Left kidney (tissue), 1 donor: ENCODE measurements at regions not wholly inside any gene's neighbourhood (a gene's known extent, or its start where the extent isn't known, plus 50 kb on each side); places are given as distances from the start of the nearest gene placed in this dataset.

ENCODE experiments used
- DNase-seq: peaks from one replicate; pipeline ENCODE4 v3.0.0-alpha.2; 2013

DNA sequence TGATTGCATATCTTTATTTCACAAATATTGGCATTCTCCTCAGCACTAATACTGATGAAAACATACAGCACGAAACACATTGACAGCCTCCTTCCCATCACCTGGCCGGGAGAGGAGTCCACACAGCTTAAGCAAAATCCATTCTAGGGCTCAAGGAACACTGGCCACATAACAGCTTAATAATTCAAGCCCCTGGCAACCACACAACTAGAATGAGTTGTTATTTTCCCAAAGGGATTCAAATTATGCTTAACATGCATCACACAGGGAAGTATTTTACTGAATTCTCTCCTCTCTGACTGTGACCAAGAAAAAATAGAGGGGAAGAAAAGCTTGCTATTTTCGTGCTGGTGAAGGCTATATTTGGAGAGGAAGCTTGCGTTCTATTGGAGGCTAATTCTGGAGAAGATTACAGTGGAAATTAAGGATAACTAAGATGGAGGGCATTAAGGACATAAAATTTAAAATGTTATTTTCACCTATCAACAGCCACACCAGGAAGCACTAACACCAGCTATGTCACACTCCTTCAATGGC lies 198.5 kb downstream of the ADGRG6 start:
- no peak for DNase-seq

DNA sequence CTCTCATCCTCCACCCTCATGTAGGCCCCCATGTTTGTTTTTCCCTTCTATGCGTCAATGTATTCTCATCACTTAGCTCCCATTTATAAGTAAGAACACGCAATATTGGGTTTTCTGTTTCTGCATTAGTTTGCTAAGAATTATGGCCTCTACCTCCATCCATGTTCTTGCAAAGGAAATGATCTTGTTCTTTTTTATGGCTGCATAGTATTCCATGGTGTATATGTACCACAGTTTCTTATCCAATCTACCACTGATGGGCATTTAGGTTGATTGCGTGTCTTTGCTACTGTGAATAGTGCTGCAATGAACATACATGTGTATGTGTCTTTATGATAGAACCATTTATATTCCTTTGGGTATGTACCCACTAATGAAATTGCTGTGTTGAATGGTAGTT lies 200.0 kb downstream of the ADGRG6 start:
- DNase-seq = no peak

DNA sequence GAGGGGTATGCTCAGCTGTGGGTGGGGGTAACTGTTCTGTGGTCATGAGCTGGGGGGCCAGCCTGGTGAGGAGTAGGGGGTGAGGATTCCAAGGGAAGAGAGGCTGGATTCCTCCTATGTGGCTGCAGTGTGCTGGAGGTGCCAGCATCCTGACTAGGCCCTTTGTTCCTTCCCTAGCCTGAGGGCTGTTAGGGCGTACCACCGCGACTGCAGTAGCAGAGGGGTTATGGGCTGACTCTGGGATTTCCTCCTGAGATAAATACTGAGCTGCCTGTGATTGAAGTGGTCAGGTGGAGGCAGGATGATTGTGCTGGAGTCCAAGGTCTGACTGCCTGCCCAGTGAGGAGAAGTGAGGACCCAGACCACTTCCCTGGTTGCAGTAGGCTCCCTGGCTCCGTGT lies 205.3 kb downstream of the ADGRG6 start:
- no peak for DNase-seq

DNA sequence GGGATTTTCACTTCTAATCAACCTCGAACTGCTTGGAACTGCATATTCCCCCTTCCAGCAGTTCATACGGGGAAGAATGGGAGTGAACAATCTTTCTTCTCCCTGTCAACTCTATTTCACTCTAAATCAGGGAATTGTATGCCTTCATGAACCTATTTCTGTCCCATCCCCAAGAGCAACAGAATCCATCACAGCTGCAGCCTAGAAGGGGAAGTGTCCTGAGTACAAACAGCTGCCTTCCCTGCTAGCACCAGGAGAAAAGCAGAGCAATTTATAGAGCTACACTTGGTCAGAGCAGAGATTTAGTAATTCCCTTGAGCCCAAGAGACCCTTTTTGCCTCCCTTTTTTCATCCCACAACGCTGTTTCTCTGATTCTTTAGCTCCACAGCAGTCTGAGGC lies 208.4 kb downstream of the ADGRG6 start:
- DNase-seq = no peak

DNA sequence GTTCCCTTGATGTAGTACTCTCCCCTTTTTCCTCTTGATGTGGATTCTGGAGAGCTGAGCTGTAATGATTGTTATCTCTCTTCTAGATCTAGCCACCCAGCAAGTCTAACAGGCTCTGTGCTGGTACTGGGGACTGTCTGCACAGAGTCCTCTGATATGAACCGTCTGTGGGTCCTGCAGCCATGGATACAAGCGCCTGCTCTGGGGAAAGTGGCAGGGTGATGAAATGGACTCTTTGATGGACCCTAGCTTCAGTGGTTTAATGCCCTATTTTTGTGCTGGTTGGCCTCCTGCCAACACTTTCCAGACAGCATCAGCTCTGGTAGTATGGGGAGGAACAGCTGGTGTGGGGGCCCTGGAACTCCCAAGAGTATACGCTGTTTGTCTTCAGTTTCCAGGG lies 216.3 kb downstream of the ADGRG6 start:
- no peak for DNase-seq

DNA sequence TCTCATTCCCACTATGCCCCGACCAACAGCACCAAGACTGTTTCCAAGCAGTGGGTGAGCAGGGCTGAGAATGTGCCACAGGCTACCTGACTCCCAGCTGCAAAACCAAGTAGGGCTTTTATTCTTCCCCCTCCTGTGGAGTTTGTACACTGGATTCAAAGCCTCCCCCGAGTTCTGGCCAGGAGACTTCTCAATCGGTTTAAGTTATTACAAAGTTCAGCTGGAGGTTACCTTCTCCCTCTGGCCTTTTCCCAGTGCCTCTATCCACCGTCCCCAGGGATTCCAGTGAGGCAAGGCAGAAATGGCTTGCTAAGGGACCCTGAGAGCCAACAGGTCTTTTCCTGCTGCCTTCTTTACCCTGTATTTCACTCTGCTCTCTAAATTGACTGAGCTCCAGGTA lies 217.0 kb downstream of the ADGRG6 start:
- no peak for DNase-seq

DNA sequence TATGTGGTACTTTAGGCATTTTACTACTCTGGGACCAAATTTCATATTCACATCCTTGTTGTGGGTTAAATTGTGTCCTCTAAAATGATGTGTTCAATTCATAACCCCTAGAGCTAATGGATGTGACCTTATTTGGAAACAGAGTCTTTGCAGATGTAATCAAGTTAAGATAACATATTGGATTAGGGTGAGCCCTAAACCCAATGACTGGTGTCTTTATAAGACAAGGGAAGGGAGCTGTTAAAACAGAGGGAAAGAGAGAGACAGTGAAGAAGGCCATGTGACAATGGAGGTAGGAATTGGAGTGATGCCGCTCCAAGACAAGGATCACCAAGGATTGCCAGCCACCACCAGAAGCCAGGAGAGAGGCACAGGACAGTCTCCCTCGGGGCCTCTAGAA lies 220.0 kb downstream of the ADGRG6 start:
- DNase-seq = no peak

DNA sequence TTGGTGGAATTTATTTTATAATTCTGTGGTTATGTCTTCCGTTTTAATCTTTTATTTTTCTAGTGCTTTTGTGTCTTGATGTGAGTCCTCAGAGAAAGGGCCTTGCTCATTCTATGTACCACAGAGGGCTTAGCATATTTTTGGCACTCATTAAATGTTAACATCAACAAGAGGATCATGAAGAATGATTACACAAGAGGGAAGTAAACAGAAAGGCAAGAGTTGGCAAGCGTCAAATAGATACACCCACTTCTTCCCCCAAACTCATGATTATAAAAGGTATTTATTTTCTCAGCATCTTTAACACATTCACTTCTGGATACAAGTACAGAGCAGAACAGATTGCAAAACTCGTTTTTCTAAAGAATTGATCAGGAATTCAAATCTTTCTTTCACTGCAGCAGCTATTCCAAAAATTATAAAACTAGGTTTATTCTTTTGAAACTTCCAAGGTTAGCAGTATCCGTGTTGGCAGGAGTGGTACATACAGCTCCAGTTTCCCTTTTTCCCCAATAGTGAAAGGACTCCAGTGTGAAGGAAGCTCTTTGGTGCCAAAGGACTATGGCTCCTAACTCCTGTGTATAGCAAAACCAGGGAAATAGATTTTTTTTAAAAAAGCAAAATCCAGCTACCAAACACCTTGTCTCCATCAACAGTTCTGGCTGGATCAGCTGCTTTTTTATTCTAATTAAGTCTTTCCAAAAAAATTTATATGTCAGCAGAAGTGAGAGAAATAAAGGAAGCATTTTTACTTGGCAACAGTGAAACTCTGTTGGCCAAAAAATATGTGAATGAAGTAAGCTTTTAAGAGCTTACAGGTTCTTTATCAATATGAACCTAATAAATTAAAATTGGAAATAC lies 221.9 kb downstream of the ADGRG6 start:
- no peak for DNase-seq

DNA sequence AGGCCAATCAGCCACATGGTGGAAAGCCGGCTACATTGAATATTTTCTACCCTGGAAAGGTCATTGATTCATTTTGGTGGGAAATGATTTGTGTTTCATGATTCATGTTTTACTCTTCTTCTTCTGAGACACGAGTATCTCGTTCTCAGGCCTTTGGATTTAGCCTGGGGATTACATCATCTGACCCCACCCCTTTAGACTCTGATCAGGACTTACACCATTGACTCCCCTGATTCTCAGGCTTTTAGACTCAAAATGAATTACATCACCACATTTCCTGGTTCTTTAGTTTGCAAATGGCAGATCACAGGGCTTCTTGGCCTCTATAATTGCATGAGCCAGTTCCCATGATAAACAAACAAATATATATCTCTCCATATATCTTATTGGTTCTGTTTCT lies 228.8 kb downstream of the ADGRG6 start:
- DNase-seq = no peak

DNA sequence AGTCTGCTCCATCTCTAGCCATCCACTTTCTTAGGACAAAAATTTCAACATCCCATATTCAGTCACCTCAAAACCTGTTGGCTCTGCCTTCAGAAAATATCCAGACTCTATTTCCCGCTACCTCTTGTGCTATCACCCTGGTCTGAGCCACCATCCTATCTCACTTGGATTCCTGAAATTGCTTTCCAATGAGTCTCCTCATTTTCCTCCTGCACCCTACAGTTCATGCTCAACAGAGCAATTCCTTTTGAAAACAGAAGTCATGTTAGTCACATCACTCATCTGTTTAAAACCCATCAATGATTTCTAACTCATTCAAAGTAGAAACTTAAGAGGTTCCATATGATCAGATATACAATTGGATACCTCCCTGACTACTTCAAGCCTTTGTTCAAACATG lies 229.9 kb downstream of the ADGRG6 start:
- DNase-seq = no peak

DNA sequence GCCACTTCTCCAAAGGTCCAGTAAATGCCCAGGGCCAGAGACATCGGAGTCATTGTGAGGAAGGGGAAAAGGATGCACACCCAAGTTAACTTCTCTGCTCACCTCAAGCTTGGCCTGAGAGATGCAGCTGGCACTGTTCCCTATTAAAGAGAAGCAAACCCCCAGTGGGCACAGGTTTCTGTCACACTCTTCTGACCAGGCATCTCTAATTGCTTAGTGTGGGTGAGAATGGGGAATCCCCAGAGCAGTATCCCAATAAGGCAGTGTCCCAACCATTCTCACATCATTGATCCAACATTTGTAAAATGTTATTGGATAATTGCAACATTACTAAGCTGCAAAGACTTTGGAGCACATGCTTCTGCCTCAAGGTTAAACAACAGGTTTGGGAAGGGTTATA lies 232.3 kb downstream of the ADGRG6 start:
- no peak for DNase-seq

DNA sequence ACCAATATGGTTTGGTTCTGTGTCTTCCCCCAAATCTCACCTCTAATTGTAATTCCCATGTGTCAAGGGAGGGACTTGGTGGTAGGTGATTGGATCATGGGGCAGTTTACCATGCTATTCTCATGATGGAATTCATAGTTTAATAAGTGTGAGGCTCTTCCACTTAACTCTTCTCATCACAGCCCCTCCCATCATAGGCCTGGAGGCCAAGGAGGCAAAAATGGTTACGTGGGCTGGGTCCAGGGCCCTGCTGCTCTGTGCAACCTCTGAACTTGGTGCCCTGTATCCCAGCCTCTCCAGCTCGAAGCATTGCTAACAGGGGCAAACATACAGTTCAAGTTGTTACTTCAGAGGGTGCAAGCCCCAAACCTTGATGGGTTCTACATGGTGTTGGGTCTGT lies 232.7 kb downstream of the ADGRG6 start:
- no peak for DNase-seq

DNA sequence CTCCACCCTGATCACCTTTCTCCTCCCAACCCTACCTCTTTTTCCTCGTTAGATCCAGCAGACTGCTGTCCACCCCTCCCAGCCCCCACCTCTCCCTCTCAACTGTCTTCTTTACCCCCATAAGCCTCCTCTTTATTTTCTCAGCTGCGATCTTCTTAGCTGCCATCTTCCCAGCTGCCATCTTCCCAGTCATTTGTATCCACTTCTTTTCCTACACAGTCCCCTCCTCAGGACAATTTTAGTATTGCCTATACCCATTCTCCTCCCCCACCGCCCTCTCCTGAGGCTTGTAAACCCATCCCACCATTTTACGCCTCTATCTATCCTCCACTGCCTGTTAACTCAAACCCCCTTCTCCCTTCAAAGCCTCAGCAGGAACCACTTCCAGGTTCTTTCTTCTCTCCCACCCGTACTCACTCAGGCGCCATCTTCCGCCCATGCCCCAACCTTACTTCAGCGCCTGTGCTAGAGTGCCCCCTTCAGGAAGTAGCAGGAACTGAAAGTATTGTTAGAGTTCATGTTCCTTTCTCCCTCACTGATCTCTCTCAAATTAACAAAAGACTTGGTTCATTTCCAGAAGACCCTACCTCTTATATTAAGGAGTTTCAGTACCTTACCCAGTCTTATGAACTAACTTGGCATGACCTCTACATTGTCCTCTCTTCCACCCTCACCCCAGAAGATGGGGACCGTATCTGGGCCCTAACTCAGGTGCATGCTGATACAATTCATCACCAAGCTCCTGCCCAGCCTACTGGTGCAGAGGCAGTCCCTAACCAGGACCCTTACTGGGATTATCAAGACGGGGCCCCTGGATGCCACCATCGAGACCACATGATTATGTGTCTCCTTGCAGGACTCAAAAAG lies 236.0 kb downstream of the ADGRG6 start:
- DNase-seq = no peak

DNA sequence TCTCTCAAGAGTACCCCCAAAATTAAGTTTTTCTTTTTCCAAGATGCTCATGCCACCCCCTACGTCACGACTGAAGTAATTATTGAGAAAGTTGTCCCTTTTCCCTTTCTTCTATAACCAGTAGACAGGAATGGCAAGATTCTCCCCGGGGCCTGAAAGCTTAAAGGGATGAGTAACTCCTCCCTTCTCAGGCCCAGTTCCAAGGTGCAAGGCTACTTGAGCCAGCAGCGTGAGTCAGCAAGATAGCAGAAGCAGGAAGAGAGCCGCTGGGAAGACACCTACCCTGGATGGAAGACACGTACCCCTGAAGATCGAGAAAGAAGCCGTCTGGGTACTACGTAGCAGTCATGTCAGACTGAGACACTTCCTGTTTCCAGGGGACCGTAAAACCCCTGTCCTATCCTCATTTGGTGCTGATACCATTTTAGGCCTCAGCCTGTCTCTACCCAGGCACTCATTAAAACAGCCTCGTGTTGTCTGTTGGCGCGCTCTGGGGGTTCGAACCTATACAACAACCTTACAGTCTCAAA lies 241.0 kb downstream of the ADGRG6 start:
- DNase-seq = no peak

DNA sequence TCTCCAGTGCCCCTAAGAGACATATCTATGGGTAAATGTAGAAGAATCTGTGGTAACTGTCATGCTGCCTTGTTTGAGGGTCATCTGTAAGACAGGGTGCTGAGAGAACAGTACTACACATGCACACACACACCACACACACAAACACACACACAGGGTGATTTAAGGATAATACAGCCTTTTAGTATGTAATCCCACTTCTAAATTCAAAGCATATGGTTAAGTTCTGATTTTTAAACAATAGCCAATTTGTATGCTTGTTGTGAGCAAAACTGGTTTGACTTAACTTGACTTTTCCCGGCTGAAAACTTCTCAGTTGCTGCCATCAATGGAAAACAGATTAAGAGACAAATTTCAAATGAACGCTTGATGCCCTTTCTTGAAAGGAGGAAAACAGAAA lies 241.8 kb downstream of the ADGRG6 start:
- no peak for DNase-seq

DNA sequence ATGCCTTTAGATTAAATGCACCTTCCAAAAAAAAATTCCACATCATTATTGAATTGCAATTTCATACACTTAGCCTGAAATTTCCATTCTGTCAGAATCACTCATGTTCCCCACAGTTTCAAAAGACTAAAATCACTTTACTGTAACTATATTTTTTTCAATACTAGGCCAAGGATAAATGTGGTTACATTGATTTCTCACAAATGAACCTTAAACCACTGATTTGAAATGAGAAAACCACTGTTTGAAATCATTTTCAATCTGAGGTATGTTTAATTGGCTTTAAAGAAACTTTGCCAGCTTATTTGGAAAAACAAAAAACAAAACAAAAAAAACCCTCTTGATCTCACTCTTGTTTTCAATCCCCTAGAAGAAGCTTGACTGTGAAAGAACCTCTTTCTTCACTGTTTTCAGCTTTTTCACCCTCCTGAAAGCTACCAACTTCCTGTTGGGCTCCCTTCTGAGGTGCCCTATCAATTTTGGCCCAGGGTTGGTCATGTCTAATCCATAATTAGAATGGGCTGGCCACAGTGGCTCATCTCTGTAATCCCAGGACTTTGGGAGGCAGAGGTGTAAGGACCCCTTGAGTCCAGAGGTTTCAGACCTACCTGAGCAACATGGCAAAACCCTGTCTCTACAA lies 242.5 kb downstream of the ADGRG6 start:
- no peak for DNase-seq

DNA sequence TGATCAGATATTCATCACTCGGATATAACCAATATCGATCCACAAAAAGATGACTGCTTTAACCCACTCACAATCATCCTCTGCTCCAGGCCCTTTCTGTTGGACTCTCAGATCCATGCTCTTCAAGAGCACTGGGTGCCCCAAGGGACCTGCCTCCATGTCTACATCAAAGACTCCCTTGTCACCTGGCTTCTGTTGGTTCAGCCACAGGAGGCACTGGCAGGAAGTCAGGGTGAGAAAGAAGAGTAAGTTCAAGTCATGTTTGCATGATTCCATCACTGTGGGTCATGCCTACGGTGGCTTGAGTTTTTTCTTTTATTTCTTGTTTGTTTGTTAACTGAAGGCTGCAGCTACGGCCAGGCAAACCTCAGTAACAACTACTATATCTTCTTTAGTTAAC lies 243.3 kb downstream of the ADGRG6 start:
- DNase-seq = no peak

DNA sequence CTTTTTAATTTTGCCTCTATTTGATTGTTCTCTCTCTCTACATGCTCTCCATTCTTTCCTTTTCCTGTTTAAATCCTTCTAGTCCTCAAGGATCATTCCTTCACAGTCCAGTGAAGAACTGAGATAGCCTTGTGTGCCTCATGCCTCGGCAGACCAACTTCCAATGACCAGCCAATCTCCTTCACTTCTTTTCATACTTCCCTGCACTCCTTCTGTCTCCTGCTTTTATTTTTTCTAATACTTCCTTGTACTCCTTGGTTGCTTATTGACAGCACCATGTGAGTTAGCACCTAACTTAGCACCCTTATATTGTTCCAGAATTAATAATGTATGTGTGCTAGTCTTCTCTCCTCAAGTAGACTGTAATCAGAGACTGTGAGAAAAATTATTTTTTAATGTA lies 246.8 kb downstream of the ADGRG6 start:
- DNase-seq = no peak

DNA sequence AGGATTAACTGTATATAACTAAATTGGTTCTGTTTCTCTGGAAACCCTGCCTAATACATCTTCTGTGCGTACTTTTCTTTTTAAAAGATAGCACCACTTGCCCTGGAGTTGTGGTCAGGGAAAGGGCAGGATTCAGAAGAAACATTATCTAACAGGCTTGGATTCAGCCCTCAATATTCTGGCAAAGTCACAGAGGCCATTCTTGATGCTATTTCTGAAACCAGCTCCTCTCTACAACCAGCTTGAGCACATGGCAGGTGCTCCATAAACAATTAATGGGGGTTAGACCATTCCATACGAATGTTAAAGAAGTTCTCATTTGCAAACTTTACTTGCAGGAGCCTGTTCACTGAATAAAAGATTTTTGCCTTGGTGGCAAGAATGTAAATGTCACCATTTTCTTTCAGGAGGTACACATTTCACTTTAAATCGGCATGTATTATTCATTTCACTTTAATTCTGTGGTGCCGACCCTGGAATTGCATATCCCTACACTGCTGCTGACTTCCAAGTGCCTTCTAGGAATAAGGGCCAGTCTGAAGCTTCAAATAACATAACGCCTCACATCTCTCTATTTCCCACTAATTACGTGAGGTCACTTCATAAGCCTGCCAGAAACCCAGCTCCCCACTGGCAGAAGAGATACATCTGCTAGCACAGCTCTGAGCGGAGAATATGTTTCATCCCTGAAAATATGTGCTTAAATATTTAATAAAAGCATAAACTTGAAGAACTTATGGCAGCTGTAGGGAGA lies 248.7 kb downstream of the ADGRG6 start:
- DNase-seq = no peak

DNA sequence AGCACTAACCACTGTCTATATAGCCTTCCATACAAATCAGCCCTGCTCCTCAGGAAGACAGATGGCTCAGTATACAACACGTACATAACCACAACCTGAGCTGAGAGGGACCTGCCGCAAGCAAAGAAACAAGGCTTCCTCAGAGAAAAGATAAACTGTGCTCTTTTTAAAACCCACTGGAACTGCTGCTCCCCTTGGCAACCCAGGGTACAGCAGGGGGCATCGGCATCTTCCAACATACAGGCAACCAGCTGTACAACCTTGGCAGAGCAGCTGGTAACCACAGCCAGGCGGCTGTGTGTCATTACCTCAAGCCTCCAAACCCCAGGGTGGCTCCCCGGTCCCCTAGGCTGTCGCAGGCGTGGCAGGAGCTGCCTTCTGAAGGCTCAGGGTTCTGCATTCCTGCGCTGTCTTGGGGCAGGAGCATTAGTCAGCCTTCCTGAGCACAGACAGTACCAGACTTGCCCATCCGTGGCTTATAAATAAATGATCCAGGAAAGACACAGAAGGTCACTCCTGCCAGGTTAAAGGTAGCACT lies 249.5 kb downstream of the ADGRG6 start:
- no peak for DNase-seq

DNA sequence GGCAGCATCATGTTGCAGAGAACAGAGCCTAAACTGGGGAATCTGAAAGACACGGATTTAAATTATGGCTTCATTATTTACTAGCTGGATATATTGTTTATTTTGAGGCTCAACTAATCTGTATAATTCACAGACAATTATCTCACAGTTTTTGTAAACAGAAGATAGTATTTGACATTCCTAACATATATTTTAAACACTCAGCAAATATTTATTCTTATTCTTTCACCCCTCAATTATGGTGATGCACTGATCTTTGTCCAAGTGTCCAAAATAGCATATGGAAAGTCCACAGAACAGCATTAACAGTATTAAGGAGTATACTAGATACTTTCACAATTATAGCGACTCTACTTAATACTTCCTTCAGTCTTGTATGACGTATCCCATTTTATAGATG lies 257.0 kb downstream of the ADGRG6 start:
- no peak for DNase-seq
